ENCODE measurements at regions not wholly inside any gene's neighbourhood (a gene's known extent, or its start where the extent isn't known, plus 50 kb on each side); places are given as distances from the start of the nearest gene placed in this dataset.

DNA sequence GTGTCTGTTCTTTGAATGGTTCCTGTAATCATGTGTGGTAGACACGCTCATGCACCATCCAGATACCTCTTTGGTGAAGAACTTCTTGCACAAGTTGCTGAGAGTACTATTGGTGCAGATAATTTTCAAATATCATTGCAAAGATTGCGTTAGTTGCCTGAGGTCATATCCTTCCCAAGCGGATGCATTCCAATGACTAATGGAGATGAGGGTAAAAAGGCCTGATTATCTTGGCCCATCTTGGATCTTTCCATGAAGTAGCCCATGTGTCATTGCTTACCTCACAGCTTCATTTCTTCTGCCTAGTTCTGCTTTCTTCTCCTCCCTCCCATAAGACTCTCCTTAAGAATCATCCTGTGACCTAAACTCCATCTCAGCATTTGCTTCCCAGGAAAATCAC lies 384.9 kb upstream of the CNKSR2 start:
- H3K27me3 Mint-ChIP-seq (ENCODE audit: low read depth): peaks cover 2% of the 10 kb centered on the region
- H3K4me1 Mint-ChIP-seq (ENCODE audit: low read depth): no peaks in the 10 kb centered on the region
- no peak overlapping the region for H3K27ac Mint-ChIP-seq (ENCODE audit: unreplicated experiment)
- H3K4me3 Mint-ChIP-seq (ENCODE audit: unreplicated experiment): no peak overlapping the region
- H3K36me3 Mint-ChIP-seq (ENCODE audit: low read depth): peaks cover 1% of the 10 kb centered on the region
- TF ChIP-seq, protein P1, sequence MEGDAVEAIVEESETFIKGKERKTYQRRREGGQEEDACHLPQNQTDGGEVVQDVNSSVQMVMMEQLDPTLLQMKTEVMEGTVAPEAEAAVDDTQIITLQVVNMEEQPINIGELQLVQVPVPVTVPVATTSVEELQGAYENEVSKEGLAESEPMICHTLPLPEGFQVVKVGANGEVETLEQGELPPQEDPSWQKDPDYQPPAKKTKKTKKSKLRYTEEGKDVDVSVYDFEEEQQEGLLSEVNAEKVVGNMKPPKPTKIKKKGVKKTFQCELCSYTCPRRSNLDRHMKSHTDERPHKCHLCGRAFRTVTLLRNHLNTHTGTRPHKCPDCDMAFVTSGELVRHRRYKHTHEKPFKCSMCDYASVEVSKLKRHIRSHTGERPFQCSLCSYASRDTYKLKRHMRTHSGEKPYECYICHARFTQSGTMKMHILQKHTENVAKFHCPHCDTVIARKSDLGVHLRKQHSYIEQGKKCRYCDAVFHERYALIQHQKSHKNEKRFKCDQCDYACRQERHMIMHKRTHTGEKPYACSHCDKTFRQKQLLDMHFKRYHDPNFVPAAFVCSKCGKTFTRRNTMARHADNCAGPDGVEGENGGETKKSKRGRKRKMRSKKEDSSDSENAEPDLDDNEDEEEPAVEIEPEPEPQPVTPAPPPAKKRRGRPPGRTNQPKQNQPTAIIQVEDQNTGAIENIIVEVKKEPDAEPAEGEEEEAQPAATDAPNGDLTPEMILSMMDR (IDR thresholded peaks at IDR 0.05): no peak
- DNase-seq (ENCODE audit: low spot score): no peak
- H3K9me3 Mint-ChIP-seq (ENCODE audit: low read depth): no peaks in the 10 kb centered on the region

DNA sequence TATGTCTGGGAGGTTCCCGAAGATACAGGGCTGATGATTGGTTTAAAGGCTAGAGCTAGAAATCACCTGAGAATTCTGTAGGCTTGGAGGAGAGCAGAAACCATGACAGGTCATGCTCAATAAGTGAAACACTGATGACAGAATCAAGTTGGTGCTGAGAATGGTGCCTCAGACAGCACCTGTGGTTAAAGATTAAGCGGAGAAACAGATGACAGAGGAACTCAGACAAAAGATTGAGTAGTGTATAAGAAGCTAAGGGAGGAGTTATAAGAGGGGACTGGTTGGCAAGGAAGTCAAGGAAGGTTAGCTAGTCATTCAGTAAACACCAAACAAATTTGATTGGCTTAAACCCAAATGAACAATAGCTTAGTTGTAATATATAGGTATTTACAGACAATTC lies 385.4 kb upstream of the CNKSR2 start:
- DNase-seq (ENCODE audit: low spot score): no peak
- TF ChIP-seq, protein P1 (IDR thresholded peaks at IDR 0.05): no peak
- Mint-ChIP-seq H3K27ac (ENCODE audit: unreplicated experiment) (no peak overlapping the region), H3K27me3 (ENCODE audit: low read depth) (peaks cover 5% of the 10 kb centered on the region), H3K4me1 (ENCODE audit: low read depth) (no peaks in the 10 kb centered on the region), H3K4me3 (ENCODE audit: unreplicated experiment) (no peak overlapping the region), H3K36me3 (ENCODE audit: low read depth) (peaks cover 1% of the 10 kb centered on the region), H3K9me3 (ENCODE audit: low read depth) (no peaks in the 10 kb centered on the region)

DNA sequence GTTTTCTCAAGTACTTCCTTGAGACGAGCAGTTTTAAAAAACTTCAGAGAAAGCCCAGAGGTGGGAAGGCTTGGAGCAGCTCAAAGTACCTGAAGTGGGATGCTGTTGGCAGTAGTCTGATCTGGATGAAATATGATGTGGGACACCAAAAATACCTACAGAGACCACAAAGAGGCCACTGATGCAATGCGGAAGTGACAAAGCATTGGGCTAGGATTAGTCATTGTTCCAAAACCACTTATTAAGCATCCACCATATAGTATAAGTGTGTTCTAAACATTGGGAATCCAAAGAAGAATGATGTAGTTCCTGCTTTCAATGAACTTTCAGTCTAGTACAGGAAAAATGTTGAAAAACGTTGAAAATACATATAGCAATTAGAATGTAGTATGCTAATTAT lies 386.1 kb upstream of the CNKSR2 start:
- no peak overlapping the region for H3K4me3 Mint-ChIP-seq (ENCODE audit: unreplicated experiment)
- no peak overlapping the region for H3K27ac Mint-ChIP-seq (ENCODE audit: unreplicated experiment)
- H3K36me3 Mint-ChIP-seq (ENCODE audit: low read depth): peaks cover 1% of the 10 kb centered on the region
- DNase-seq (ENCODE audit: low spot score): no peak
- H3K27me3 Mint-ChIP-seq (ENCODE audit: low read depth): peaks cover 5% of the 10 kb centered on the region
- TF ChIP-seq, protein P1 (IDR thresholded peaks at IDR 0.05): no peak
- no peaks in the 10 kb centered on the region for H3K9me3 Mint-ChIP-seq (ENCODE audit: low read depth)
- H3K4me1 Mint-ChIP-seq (ENCODE audit: low read depth): no peaks in the 10 kb centered on the region

DNA sequence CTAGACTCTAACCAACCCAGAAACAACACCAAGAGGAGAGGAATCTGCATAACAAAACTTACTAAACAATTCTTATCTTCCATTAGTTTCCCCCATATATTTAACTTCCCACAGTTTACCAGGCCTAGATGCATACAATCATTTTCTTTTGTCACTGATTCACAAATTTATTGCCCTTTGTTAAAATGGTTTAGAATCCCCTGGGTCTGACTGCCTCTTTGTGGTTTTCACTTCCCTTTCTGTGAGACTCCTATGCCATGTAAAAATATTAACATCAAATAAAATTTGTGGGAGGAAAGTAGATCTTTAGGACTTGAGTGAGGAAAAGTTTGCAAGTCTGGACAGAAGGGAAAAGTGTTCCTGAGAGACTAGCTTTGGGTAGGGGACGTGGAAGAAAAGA lies 393.8 kb upstream of the CNKSR2 start:
- TF ChIP-seq, protein P1 (IDR thresholded peaks at IDR 0.05): no peak
- Mint-ChIP-seq H3K27ac (ENCODE audit: unreplicated experiment) (no peak overlapping the region), H3K36me3 (ENCODE audit: low read depth) (peaks cover 1% of the 10 kb centered on the region), H3K9me3 (ENCODE audit: low read depth) (no peaks in the 10 kb centered on the region), H3K4me1 (ENCODE audit: low read depth) (no peaks in the 10 kb centered on the region), H3K4me3 (ENCODE audit: unreplicated experiment) (no peak overlapping the region), H3K27me3 (ENCODE audit: low read depth) (peaks cover 10% of the 10 kb centered on the region)
- DNase-seq (ENCODE audit: low spot score): no peak

DNA sequence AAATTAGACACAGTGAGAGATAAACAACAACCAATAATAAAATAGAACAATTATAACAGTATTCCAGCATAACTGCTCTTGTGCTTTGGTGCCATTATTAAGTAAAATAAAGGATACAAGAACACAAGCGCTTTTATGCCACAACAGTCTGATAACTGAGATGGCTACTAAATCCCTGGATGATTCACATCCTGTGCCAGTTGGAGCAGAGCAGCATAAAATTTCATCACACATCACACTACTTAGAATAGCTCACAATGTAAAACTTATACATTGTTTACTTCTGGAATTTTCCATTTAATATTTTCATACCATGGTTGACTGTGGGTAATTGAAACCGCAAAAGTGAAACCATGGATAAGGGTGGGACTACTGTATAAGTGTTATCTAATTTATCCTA lies 399.9 kb upstream of the CNKSR2 start:
- no peaks in the 10 kb centered on the region for H3K36me3 Mint-ChIP-seq (ENCODE audit: low read depth)
- DNase-seq (ENCODE audit: low spot score): no peak

More for the DNA sequence above, 399.9 kb upstream of the CNKSR2 start:
- Mint-ChIP-seq H3K27me3 (ENCODE audit: low read depth) (no peaks in the 10 kb centered on the region), H3K4me1 (ENCODE audit: low read depth) (no peaks in the 10 kb centered on the region), H3K27ac (ENCODE audit: unreplicated experiment) (no peak overlapping the region), H3K4me3 (ENCODE audit: unreplicated experiment) (no peak overlapping the region), H3K9me3 (ENCODE audit: low read depth) (peaks cover 2% of the 10 kb centered on the region)
- TF ChIP-seq, protein P1 (IDR thresholded peaks at IDR 0.05): no peak
